Left colon (tissue), 2 donors: ENCODE measurements at regions not wholly inside any gene's neighbourhood (a gene's known extent, or its start where the extent isn't known, plus 50 kb on each side); places are given as distances from the start of the nearest gene placed in this dataset.

Source experiments
- ATAC-seq: fragments of 200-7000 bp; cut with Tn5 transposase; one replicate; pipeline ENCODE4 v1.9.1; 2020; ENCODE audit warnings: mild to moderate bottlenecking, moderate library complexity
- DNase-seq, 2 donors: peaks; one replicate each; pipeline ENCODE4 v3.0.0-alpha.2; 2020
- intact Hi-C, 2 donors: fragments of 100-400 bp; cut with DNase I in 1 of 2; cut with micrococcal nuclease in 1 of 2; formaldehyde crosslinking; loops; one replicate each; pipeline versions ENCODE4 v1.11.2 to v1.14.0; 2022; cut with DNase I, micrococcal nuclease
- donor health status: DM: no; HTN: no; CAD: no.
- donor health status: DM: yes; HTN: yes; CAD: no.

DNA sequence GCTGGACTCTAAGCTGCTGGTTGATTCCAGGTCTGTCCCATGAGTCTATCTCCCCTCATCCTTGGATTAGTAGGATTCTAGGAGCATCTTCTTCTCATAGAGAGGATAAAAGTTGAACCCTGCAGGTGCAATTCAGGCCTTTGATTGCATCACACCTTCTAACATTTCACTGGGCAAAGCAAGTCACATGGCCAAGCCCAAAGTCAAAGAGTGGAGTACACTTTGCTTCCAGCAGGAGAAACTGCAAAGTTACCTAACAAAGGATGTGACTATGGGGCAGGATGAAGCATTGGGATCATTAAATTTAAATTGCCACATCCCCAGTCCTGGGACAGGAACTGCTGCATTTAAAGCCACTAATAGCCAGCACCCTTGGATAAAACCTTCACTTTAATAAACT, 51.0 kb upstream of the EGFLAM start:
- no peak for ATAC-seq
- DNase-seq, result no peak
- intact Hi-C loops, result no loop called here

DNA sequence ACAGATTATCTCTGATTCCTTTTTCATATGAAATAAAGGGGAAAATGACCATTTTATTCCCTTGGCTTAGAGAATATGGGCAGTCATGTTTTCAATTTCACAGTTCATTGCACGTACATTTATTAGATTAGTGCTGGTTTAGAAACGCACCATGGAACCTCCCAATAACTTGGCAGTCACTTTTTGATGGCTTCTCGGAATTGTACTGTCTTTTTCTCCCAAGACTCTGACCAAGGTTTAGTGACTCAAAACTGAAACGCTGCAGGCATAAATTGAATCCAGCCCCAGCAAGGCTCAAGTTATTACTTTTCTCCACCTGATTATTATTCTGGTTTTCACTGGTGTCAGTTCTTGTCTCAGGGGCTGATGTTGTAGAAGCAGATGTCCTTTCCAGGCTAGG, 55.6 kb upstream of the EGFLAM start:
- no peak for DNase-seq
- intact Hi-C loops, result no loop called here
- ATAC-seq, result no peak

DNA sequence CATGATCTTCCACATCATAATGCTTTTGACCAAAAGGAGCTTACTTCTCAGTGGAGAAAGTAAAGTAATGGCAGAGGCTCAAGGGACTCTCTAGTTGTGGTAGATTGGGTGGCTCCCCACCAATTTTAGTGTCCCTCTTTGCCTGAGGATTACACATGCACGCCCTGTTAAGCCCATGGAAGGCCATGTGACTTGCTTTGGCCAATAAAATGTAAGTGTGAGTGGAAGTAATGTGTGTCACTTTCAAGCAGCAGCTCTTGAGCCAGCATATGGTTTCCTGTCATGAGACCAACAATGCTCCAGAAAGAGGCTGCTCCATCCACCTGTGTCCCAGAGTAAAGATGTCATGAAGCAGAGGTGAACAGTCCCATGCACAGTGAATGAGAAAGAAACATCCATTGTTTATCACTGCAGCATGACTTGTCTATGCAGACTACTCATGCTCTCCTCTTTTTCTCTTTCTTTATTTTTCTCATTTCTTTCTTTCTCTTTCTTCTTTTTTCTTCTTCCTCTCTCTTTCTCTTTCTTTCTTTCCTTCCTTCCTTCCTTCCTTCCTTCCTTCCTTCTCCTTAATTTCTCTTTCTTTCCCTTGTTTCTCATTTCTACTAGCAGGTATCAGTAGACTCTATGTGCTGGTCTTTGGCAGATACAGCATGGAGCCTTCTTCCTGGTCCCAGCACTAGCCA, 57.3 kb upstream of the EGFLAM start:
- ATAC-seq (no peak), DNase-seq (no peak)
- intact Hi-C loops, result no loop called here

DNA sequence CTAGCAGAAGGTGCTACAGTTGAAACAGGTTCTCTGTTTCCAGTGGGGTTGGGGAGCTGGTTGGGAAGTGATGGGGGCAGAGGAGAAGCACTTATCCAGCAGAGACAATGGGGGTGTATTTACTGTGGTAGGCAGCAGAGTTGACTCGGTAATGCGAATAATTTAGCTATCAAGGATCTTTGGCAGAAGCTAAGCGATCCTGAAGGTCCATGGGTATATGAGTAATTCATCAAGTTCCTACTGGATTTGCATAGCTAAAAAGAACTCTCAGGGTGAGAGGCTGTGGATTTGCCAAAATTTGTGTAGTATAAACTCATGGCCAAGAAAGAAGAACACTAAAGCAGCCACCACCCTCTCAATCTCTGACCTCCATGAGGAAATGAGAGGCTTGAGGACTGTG, 61.2 kb upstream of the EGFLAM start:
- DNase-seq (no peak), ATAC-seq (no peak)
- intact Hi-C loops, result no loop called here

DNA sequence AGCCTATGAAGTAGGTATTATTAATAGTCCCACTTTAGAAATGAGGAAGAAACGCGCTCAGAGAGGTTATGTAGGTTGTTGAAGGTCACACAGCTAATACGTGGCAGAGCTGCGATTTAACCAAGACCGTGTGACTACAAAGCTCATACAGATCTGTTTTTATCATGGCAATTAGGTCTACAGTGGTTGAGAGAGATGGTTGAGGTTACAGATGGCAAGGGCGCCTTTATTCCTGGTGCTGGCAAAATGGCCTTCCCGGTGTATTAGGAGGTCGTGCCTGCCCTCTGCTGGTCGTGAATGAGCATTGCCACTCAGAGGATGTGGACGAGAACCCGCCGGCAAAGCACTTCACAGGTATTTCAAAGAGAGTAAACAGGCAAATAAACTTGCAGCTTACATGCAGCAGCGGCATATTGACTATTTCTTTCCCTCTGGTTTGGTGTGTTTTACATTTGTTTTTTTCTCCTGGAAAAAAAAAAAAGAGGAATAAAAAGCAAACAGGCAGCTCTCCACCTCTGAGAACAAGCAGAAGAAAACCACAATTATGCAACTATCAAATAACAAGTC, 65.3 kb upstream of the EGFLAM start:
- DNase-seq, result peak; percentile 29 to 69
- peak; percentile 85 for ATAC-seq
- intact Hi-C loops, result loop anchor here (5.0 kb wide), 2 partner anchors 356 to 781 kb away; no protein-coding TSS in a partner anchor

DNA sequence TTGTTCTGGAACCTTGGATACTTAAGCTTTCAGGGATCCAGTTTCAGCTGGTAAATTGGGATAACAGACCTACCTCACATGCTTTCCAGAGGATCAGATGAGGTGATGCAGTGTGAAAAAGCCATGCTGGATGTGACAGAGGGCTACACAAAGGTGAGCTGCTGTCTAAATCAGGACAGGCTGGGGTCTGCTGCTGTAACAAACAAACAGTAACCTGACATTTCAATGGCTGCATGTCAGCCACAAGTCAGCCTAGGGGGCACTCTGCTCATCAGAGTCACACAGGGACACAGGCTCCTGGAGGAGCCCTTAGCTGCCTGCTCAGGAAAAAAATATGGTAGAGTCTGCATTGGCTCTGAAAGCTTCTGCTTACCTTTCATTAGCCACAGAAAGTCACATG, 66.7 kb upstream of the EGFLAM start:
- no peak for ATAC-seq
- no peak for DNase-seq
- intact Hi-C loops, result loop anchor here (5.0 kb wide), 2 partner anchors 354 to 779 kb away; no protein-coding TSS in a partner anchor

DNA sequence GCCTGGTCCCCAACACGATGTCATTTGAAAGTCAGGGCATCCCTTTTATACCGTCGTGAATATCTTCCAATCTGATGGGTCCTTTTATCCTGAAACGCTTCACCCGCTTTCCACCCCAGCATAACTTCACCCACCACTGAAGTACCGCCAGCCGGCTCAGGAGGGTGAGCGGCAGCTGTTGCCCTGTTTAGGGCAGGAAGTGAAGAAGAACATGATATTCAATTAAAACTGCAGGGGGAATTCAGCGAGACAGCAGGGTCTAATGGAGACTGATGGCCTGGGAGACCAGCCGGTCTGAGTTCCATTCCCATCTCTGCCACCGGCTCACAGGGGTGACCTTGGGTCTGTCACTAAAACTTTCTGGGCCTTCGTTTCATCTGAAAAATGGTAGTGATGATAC, 68.2 kb upstream of the EGFLAM start:
- intact Hi-C loops, result loop anchor here (5.0 kb wide), 2 partner anchors 353 to 778 kb away; no protein-coding TSS in a partner anchor
- no peak for DNase-seq
- no peak for ATAC-seq

DNA sequence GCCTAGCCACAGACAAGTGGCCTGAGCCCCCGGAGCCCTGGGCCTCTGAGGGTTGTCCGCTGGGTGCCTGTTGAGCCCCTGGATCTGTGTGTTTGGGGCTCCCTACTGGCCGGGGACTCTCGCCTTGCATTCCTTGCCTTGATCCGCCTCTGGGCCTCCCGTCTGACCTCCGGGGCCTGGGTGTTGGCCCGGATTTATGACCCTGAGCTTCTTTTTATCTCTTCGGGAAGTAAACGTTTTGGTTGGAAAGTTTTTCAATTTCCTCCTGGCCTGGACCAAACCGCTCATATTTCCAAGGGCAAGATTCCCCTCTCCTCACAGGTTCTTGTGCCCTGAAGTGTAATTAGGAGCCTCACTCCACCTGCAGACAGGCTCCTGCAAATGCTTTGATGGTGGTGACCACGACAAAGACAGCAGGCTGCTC, 69.3 kb upstream of the EGFLAM start:
- no peak for ATAC-seq
- intact Hi-C loops, result no loop called here
- DNase-seq, result no peak

DNA sequence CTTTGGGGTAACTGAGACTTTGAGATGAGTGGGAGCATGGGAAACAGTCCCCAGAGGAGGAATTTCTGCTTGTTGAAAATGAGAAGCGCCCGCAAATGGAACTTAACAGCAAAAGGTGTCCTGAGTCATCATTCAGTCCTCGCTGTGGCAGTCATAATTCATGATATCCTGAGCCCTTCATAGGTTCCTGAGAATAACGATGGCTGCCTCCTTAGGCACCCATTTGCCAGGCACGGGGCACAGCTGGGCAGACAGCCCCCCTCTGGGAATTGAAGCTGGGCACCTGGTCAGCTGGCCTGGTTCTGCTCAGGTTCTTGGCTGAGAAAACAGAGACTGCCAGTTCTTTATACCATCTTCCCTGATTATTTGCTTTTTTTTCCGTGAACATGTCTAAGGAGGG, 69.8 kb upstream of the EGFLAM start:
- intact Hi-C loops, result no loop called here
- DNase-seq (no peak), ATAC-seq (no peak)

DNA sequence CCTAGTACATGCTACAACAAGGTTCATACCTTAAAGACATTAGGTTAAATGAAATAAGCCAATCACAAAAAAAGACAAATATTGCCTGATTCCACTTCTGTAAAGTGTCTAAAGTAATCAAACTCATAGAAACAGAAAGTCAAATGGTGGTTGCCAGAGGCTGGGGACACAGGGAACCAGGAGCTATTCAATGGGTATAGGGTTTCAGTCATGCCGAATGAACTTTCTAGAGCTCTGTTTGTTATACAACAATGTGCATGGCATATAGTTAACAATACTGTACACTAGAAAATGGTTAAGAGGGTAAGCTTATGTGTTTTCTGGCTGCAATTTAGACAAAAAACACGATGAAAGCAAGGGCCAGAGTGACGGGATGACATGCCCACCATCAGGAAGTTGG, 70.8 kb upstream of the EGFLAM start:
- ATAC-seq (no peak), DNase-seq (no peak)
- intact Hi-C loops, result no loop called here

DNA sequence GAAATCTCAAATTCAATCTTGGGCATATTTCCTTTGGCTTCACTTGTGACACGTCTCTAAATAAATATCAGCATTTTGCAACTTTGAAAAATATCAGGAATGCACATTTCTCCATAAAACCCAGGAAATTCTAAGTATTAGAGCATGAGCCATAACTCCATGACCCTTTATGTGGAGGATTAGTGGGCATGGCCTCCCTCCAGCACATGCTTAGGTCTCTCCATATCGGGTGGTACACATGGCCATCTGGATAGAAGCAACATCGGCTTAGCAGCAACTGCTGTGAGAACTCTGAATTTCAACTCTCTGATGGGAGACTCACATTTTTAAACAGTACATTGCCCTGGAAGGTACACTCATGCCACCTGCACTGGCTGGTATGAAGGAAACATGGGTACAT, 73.7 kb upstream of the EGFLAM start:
- DNase-seq (no peak), ATAC-seq (no peak)
- intact Hi-C loops, result no loop called here

DNA sequence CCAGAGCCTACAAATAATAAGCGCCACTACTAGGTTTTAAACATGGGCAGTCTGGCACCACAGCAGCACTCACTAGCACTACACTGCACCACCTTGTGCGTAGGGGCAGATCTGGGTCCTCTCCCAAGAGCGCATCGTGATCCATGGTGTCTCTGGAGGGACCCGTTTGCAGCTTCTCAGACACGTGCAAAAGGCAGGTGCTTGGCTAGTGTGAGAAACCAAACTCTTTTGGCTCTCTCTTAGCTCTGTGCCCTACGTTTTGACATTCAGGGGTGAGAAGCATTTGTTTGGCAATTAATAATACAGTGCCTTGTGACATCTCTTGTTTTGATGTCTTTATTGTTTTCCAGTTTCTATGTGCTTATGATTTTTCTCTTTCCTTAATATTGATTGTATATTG, 75.4 kb upstream of the EGFLAM start:
- intact Hi-C loops, result no loop called here
- DNase-seq (no peak), ATAC-seq (no peak)

DNA sequence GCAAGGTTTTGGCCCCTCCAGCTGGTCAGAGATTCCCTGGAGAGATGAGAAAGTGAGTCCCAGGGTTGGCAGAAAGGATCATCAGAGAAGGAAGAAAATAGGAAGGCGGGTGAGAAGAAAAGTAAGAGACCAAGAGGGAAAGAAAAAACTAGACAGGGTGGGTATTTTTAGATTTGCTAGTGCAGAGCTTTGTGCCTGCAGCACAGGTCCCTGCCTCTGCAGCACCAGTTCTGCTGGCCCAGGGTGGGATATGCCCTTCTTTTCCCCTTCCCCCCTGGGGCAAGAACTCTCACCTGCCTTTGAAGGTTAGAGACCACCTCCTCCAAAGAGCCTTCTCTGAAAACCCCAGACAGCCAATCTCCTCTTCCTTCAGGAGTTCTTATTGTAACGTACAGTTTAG, 90.3 kb upstream of the EGFLAM start:
- no peak for ATAC-seq
- intact Hi-C loops, result no loop called here
- DNase-seq, result no peak

DNA sequence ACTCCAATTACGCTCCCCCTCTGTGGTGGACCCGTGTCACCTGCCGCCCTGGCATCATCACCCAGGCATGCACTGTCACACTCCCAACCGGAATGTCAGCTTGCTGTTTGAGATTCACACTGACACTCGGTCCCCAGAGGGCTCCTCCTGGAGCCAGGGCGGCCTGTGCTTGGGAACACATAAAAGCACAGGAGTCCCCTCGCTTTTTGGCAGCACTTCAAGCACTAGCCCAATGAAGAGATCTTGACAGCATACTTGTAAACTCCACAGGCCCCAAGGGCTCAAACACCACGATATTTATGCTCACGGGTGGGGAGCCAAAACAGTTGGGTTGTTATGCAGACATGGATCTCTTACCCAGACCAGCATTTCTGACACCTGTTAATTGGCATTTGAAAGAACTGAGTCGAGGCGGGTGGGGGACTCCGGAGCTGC, 90.8 kb upstream of the EGFLAM start:
- DNase-seq (no peak), ATAC-seq (no peak)
- intact Hi-C loops, result no loop called here

DNA sequence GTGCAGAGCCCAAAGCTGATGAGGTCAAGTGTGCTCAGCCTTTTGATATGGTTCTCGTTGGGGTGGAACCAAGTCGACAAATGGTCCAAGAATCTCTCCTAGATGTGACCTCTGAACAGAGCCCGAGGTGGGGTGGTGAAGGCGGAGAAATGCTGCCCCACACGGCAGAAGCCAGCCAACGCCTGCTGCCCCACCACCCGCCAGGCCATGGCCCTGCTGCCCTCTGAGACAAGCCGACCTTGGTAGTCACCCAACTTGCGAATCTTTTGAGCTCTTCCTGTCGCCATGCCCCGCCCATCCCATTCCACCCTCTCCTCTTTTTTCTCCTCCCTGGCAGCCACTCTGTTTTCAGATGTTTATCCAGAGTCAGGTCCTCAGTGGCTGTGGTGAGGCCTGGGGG, 91.5 kb upstream of the EGFLAM start:
- ATAC-seq (no peak), DNase-seq (no peak)
- intact Hi-C loops, result no loop called here

DNA sequence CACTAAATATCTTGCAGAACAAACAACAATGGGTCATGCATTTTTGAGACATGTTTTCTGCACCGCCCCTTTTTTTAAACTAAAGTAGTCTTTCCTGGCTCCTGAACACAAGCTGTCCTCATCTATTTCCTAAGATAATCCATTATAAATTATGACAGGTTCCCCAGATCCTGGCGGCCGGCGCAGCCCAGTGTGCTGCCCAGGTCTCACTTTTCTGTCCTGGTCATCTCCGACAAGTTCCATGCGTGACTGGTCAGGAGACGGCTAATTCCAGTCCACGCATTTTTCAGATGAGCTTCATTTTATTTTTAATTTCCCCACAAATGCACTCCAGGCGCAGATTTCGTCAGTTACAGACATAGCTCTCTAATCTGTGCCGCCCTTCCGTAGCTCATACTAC, 92.9 kb upstream of the EGFLAM start:
- intact Hi-C loops, result no loop called here
- ATAC-seq, result no peak
- no peak for DNase-seq

DNA sequence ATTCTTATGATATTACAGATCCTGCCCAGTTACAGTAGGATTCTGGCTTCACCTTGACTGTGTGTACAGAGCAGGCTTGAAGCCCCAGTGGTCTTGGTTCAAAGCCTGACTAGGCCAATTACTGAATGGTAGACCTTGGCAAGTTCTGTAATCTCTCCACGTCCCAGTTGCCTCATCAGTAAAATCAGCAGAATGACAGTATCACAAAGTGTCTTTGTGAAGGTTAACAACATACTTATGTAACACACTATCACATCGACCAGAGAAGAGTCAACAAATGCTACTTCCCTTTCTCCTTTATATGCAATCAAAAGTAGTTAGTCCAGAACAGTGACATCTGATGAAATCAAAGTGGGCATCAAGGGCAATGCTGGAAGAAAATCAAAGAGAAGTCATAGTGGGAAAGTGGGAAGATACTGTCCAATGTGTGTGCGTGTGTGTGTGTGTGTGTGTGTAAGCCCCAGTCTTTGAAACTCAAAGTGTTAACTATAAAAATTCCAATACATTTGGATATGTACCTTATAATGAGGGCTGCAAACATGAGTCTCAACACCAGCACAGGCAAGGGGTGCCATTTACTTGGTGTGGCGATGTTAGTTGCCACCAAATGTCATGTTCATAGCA, 93.5 kb upstream of the EGFLAM start:
- DNase-seq (no peak), ATAC-seq (no peak)
- intact Hi-C loops, result no loop called here

DNA sequence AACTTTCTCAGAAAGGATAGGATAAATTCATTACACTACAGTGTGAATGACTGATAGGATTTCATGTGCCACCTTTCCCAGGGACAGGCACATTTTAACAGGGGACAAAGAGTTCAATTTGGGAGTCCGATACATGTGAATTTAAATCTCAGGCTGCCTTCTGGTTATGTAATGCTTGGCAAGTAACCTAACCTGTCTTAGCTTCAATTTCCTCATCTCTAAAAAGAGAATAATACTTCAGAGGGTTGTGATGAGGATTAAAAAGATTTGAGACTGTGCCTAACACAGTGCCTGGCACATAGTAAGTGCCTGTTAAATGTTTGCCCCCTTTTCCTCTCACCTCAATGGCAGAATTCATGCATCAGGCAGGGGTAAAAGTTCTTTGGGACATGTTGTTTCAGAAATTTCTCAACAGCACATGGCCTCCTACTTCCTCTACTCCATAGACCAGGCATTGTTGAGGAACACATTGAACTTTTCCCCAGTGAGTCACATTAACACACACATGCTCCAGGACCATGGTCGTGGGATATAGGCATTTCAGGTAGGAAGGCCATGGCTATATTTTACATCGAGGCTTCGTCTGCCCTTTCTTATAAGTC, 94.6 kb upstream of the EGFLAM start:
- intact Hi-C loops, result no loop called here
- ATAC-seq (no peak), DNase-seq (no peak)

DNA sequence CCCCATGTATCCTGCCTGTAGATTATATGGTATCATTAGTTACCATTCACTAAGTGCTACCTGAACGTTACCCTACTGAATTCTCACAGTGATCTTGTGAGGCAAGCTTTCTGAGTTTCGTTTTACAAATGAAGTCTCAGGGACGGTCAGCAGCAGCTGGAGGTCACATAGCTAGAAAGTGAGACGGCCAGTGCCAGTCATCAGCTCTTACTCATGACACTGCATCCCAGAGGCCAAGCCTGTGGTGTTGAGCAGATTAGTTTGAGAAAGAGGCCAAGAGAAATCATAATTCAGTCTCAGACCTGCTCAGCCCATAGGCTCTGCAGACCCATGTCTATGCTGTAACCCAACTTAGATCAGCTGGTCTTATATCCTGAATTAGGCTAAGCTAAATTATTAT, 95.7 kb upstream of the EGFLAM start:
- intact Hi-C loops, result no loop called here

DNA sequence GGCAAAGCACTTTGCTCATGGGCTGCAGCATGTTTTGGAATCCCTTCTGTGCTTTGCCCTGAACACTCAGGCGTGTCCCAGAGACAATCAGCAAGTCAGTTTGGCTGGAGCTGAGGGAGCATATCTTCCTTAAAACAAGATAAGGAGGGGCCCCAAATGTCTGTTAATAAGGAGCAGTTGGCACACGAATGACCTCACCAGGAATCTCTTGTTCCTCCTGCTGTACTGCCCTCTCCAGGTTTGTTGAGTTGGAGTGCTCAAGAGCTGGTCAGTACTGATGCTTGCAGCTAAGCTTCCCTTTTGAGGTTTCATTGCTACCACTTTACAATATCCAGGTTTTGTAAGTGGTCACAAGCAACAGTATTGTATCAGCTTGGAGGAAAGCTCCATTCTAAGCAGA, 101.3 kb upstream of the EGFLAM start:
- ATAC-seq, result no peak
- DNase-seq, result no peak
- intact Hi-C loops, result no loop called here

More for the DNA sequence above, 95.7 kb upstream of the EGFLAM start:
- ATAC-seq (no peak), DNase-seq (no peak)
